ENCODE measurements at regions not wholly inside any gene's neighbourhood (a gene's known extent, or its start where the extent isn't known, plus 50 kb on each side); places are given as distances from the start of the nearest gene placed in this dataset.

- Histone ChIP-seq H3K9me3 (ENCODE audit: control insufficient read depth, insufficient read depth, low read length) (no peaks in the 10 kb centered on the region), H3K36me3 (ENCODE audit: control insufficient read depth, insufficient read depth, low read length) (no peaks in the 10 kb centered on the region), H3K27me3 (ENCODE audit: control insufficient read depth, insufficient read depth, low read length) (no peaks in the 10 kb centered on the region), H3K4me1 (ENCODE audit: control insufficient read depth, insufficient read depth, low read length) (peaks cover 8% of the 10 kb centered on the region), H3K4me3 (ENCODE audit: low read depth, low read length) (no peak overlapping the region), H3K9ac (ENCODE audit: low read depth, low read length) (no peak overlapping the region)
Observed at GRCh38 chr3:16798738-16799137, 86.0 kb upstream of the PLCL2 start.

GRCh38 chr3:16800361-16800760, 84.4 kb upstream of the PLCL2 start:
- H3K36me3 ChIP-seq (ENCODE audit: control insufficient read depth, insufficient read depth, low read length) = no peaks in the 10 kb centered on the region
- no peak overlapping the region for H3K9ac ChIP-seq (ENCODE audit: low read depth, low read length)
- no peak overlapping the region for H3K4me3 ChIP-seq (ENCODE audit: low read depth, low read length)
- no peaks in the 10 kb centered on the region for H3K4me1 ChIP-seq (ENCODE audit: control insufficient read depth, insufficient read depth, low read length)
- no peaks in the 10 kb centered on the region for H3K9me3 ChIP-seq (ENCODE audit: control insufficient read depth, insufficient read depth, low read length)
- H3K27me3 ChIP-seq (ENCODE audit: control insufficient read depth, insufficient read depth, low read length) = no peaks in the 10 kb centered on the region

- H3K9ac ChIP-seq (ENCODE audit: low read depth, low read length) = no peak overlapping the region
- no peaks in the 10 kb centered on the region for H3K9me3 ChIP-seq (ENCODE audit: control insufficient read depth, insufficient read depth, low read length)
- no peaks in the 10 kb centered on the region for H3K36me3 ChIP-seq (ENCODE audit: control insufficient read depth, insufficient read depth, low read length)
- H3K27me3 ChIP-seq (ENCODE audit: control insufficient read depth, insufficient read depth, low read length) = no peaks in the 10 kb centered on the region
- no peaks in the 10 kb centered on the region for H3K4me1 ChIP-seq (ENCODE audit: control insufficient read depth, insufficient read depth, low read length)
- H3K4me3 ChIP-seq (ENCODE audit: low read depth, low read length) = no peak overlapping the region
Observed at GRCh38 chr3:16801223-16801622, 83.5 kb upstream of the PLCL2 start.

- H3K9ac ChIP-seq (ENCODE audit: low read depth, low read length) = no peak overlapping the region
- no peaks in the 10 kb centered on the region for H3K4me1 ChIP-seq (ENCODE audit: control insufficient read depth, insufficient read depth, low read length)
- no peak overlapping the region for H3K4me3 ChIP-seq (ENCODE audit: low read depth, low read length)
- no peaks in the 10 kb centered on the region for H3K9me3 ChIP-seq (ENCODE audit: control insufficient read depth, insufficient read depth, low read length)
- H3K36me3 ChIP-seq (ENCODE audit: control insufficient read depth, insufficient read depth, low read length) = no peaks in the 10 kb centered on the region
- no peaks in the 10 kb centered on the region for H3K27me3 ChIP-seq (ENCODE audit: control insufficient read depth, insufficient read depth, low read length)
Observed at GRCh38 chr3:16801698-16802097, 83.1 kb upstream of the PLCL2 start.

- Histone ChIP-seq H3K36me3 (ENCODE audit: control insufficient read depth, insufficient read depth, low read length) (no peaks in the 10 kb centered on the region), H3K9ac (ENCODE audit: low read depth, low read length) (no peak overlapping the region), H3K27me3 (ENCODE audit: control insufficient read depth, insufficient read depth, low read length) (no peaks in the 10 kb centered on the region), H3K9me3 (ENCODE audit: control insufficient read depth, insufficient read depth, low read length) (no peaks in the 10 kb centered on the region), H3K4me3 (ENCODE audit: low read depth, low read length) (no peak overlapping the region), H3K4me1 (ENCODE audit: control insufficient read depth, insufficient read depth, low read length) (no peaks in the 10 kb centered on the region)
Observed at GRCh38 chr3:16802389-16802788, 82.4 kb upstream of the PLCL2 start.

- Histone ChIP-seq H3K36me3 (ENCODE audit: control insufficient read depth, insufficient read depth, low read length) (no peaks in the 10 kb centered on the region), H3K4me3 (ENCODE audit: low read depth, low read length) (no peak overlapping the region), H3K9me3 (ENCODE audit: control insufficient read depth, insufficient read depth, low read length) (no peaks in the 10 kb centered on the region), H3K4me1 (ENCODE audit: control insufficient read depth, insufficient read depth, low read length) (no peaks in the 10 kb centered on the region), H3K9ac (ENCODE audit: low read depth, low read length) (no peak overlapping the region), H3K27me3 (ENCODE audit: control insufficient read depth, insufficient read depth, low read length) (no peaks in the 10 kb centered on the region)
Observed at GRCh38 chr3:16803019-16803418, 81.7 kb upstream of the PLCL2 start.

DNA sequence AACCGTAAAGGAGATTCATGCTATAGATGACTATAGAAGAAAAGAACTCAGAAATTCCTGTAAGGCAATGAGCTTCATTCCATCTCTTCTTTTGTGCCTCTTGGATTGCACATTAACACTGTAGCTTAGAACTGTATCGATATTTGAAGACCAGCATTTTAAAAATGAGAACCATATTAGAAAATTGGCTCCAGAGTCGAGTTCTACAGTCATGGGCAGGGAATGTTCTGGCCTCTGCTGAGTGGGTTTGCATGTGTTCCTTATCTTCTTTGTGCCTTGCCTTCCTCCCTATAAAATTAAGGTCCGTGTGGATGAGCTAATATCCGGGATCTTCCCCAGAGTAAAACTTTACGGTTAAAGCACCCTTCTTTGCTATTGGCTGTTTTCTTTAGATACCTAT, 77.4 kb upstream of the PLCL2 start:
- H3K27me3 ChIP-seq (ENCODE audit: control insufficient read depth, insufficient read depth, low read length) = no peaks in the 10 kb centered on the region
- no peak overlapping the region for H3K9ac ChIP-seq (ENCODE audit: low read depth, low read length)
- H3K4me1 ChIP-seq (ENCODE audit: control insufficient read depth, insufficient read depth, low read length) = peaks cover 24% of the 10 kb centered on the region
- H3K36me3 ChIP-seq (ENCODE audit: control insufficient read depth, insufficient read depth, low read length) = no peaks in the 10 kb centered on the region
- no peaks in the 10 kb centered on the region for H3K9me3 ChIP-seq (ENCODE audit: control insufficient read depth, insufficient read depth, low read length)
- no peak overlapping the region for H3K4me3 ChIP-seq (ENCODE audit: low read depth, low read length)

- H3K9me3 ChIP-seq (ENCODE audit: control insufficient read depth, insufficient read depth, low read length) = no peaks in the 10 kb centered on the region
- H3K36me3 ChIP-seq (ENCODE audit: control insufficient read depth, insufficient read depth, low read length) = no peaks in the 10 kb centered on the region
- H3K4me1 ChIP-seq (ENCODE audit: control insufficient read depth, insufficient read depth, low read length) = peaks cover 24% of the 10 kb centered on the region
- H3K4me3 ChIP-seq (ENCODE audit: low read depth, low read length) = no peak overlapping the region
- H3K9ac ChIP-seq (ENCODE audit: low read depth, low read length) = no peak overlapping the region
- no peaks in the 10 kb centered on the region for H3K27me3 ChIP-seq (ENCODE audit: control insufficient read depth, insufficient read depth, low read length)
Observed at GRCh38 chr3:16808393-16809107, 76.2 kb upstream of the PLCL2 start.

GRCh38 chr3:16809482-16809881, 75.3 kb upstream of the PLCL2 start:
- Histone ChIP-seq H3K4me3 (ENCODE audit: low read depth, low read length) (no peak overlapping the region), H3K9ac (ENCODE audit: low read depth, low read length) (no peak overlapping the region), H3K27me3 (ENCODE audit: control insufficient read depth, insufficient read depth, low read length) (no peaks in the 10 kb centered on the region), H3K4me1 (ENCODE audit: control insufficient read depth, insufficient read depth, low read length) (peaks cover 24% of the 10 kb centered on the region), H3K9me3 (ENCODE audit: control insufficient read depth, insufficient read depth, low read length) (no peaks in the 10 kb centered on the region), H3K36me3 (ENCODE audit: control insufficient read depth, insufficient read depth, low read length) (no peaks in the 10 kb centered on the region)

DNA sequence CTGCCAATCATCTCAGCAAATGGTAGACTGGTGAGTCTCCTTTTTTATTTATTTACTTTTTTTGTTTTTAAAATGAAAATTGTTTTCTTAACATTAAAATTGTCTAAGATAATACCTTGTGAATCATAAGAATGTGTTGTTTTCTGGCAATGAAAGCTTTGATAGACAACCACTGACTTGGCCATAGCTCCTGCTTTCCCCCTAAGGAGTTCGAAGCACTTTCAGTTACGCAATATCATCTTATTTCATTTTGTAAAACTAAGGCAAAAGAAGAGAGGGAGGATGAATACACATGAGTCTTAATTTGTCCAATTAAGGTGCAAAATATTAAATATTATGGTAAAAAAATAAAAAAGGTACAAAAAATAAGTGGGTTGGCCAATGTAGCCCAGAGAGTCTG, 74.8 kb upstream of the PLCL2 start:
- no peak overlapping the region for H3K4me3 ChIP-seq (ENCODE audit: low read depth, low read length)
- no peaks in the 10 kb centered on the region for H3K9me3 ChIP-seq (ENCODE audit: control insufficient read depth, insufficient read depth, low read length)
- H3K9ac ChIP-seq (ENCODE audit: low read depth, low read length) = no peak overlapping the region
- H3K4me1 ChIP-seq (ENCODE audit: control insufficient read depth, insufficient read depth, low read length) = peaks cover 24% of the 10 kb centered on the region
- no peaks in the 10 kb centered on the region for H3K36me3 ChIP-seq (ENCODE audit: control insufficient read depth, insufficient read depth, low read length)
- no peaks in the 10 kb centered on the region for H3K27me3 ChIP-seq (ENCODE audit: control insufficient read depth, insufficient read depth, low read length)

- H3K9ac ChIP-seq (ENCODE audit: low read depth, low read length) = no peak overlapping the region
- no peak overlapping the region for H3K4me3 ChIP-seq (ENCODE audit: low read depth, low read length)
- no peaks in the 10 kb centered on the region for H3K27me3 ChIP-seq (ENCODE audit: control insufficient read depth, insufficient read depth, low read length)
- no peaks in the 10 kb centered on the region for H3K9me3 ChIP-seq (ENCODE audit: control insufficient read depth, insufficient read depth, low read length)
- H3K36me3 ChIP-seq (ENCODE audit: control insufficient read depth, insufficient read depth, low read length) = no peaks in the 10 kb centered on the region
- peaks cover 24% of the 10 kb centered on the region for H3K4me1 ChIP-seq (ENCODE audit: control insufficient read depth, insufficient read depth, low read length)
Observed at GRCh38 chr3:16810593-16811367, 74.0 kb upstream of the PLCL2 start.

GRCh38 chr3:16811950-16812349, 72.8 kb upstream of the PLCL2 start:
- Histone ChIP-seq H3K4me1 (ENCODE audit: control insufficient read depth, insufficient read depth, low read length) (peaks cover 24% of the 10 kb centered on the region), H3K36me3 (ENCODE audit: control insufficient read depth, insufficient read depth, low read length) (no peaks in the 10 kb centered on the region), H3K9ac (ENCODE audit: low read depth, low read length) (no peak overlapping the region), H3K4me3 (ENCODE audit: low read depth, low read length) (no peak overlapping the region), H3K9me3 (ENCODE audit: control insufficient read depth, insufficient read depth, low read length) (no peaks in the 10 kb centered on the region), H3K27me3 (ENCODE audit: control insufficient read depth, insufficient read depth, low read length) (no peaks in the 10 kb centered on the region)

All from iPS-15b (cell line).